ENCODE measurements at regions not wholly inside any gene's neighbourhood (a gene's known extent, or its start where the extent isn't known, plus 50 kb on each side); places are given as distances from the start of the nearest gene placed in this dataset.

DNA sequence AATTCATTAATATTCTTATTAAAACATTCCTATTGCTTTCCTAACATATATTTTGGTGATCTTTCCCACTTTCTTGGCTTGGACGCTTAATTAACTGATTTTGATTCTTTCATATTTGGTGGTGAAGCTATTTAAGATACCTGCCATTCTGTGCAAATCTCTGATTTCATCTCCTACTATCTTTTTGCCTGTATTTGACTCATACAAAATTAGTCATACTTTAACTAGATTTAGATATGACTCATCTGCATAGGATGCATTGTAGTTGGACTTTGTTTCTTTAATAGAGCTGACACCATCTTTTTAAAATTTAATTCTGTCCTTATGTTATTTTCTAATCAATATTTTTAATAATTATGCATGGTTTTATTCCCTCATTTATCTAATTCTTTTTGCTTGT, 93.8 kb upstream of the PLPPR4 start:
- TF ChIP-seq, protein P1, sequence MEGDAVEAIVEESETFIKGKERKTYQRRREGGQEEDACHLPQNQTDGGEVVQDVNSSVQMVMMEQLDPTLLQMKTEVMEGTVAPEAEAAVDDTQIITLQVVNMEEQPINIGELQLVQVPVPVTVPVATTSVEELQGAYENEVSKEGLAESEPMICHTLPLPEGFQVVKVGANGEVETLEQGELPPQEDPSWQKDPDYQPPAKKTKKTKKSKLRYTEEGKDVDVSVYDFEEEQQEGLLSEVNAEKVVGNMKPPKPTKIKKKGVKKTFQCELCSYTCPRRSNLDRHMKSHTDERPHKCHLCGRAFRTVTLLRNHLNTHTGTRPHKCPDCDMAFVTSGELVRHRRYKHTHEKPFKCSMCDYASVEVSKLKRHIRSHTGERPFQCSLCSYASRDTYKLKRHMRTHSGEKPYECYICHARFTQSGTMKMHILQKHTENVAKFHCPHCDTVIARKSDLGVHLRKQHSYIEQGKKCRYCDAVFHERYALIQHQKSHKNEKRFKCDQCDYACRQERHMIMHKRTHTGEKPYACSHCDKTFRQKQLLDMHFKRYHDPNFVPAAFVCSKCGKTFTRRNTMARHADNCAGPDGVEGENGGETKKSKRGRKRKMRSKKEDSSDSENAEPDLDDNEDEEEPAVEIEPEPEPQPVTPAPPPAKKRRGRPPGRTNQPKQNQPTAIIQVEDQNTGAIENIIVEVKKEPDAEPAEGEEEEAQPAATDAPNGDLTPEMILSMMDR (optimal IDR thresholded peaks at IDR 0.05 in 1 of 3, IDR thresholded peaks at IDR 0.05 in 1 of 3, conservative IDR thresholded peaks at IDR 0.05 in 1 of 3; ENCODE audit: extremely low read depth in 1 of 3, insufficient read depth in 2 of 3, low read length in 3 of 3) = no peak
- no peak for TF ChIP-seq EZH2 (IDR thresholded peaks at IDR 0.05; ENCODE audit: low read length)
